Ovary (tissue), 3 donors: ENCODE measurements at regions not wholly inside any gene's neighbourhood (a gene's known extent, or its start where the extent isn't known, plus 50 kb on each side); places are given as distances from the start of the nearest gene placed in this dataset.

Experiments
- CTCF ChIP-seq, 3 donors: fragments of 450-650 bp in 2 of 3; fragments of 200-600 bp in 1 of 3; IDR thresholded peaks; one replicate each; pipeline versions ENCODE4 v1.5.1 to v1.8.0; 2016 to 2022; ENCODE audit warnings: antibody characterized with exemption in 3 of 3, mild to moderate bottlenecking in 1 of 3
- EP300 ChIP-seq: sonication (generic); formaldehyde crosslinking; IDR thresholded peaks from one replicate; pipeline ENCODE4 v1.6.1; 2017; ENCODE audit warnings: antibody characterized with exemption
- POLR2A ChIP-seq: fragments of 450-650 bp; IDR thresholded peaks from one replicate; pipeline ENCODE4 v1.6.1; 2017; ENCODE audit warnings: antibody characterized with exemption, mild to moderate bottlenecking, moderate library complexity
- donor health status: DM: no; HTN: no; CAD: no.

- TF ChIP-seq CTCF (IDR thresholded peaks at IDR 0.05) (no peak), EP300 (no peak), POLR2A (no peak)
Measured at GRCh38 chr12:85623763-85624162, 212.4 kb downstream of the RASSF9 start.
